VCaP (cell line): ENCODE measurements at regions not wholly inside any gene's neighbourhood (a gene's known extent, or its start where the extent isn't known, plus 50 kb on each side); places are given as distances from the start of the nearest gene placed in this dataset.

Experiments
- H3K27ac ChIP-seq: fragments of 450-650 bp; 2 replicates; pipeline ENCODE4 v1.5.1; 2017
- TF ChIP-seq, protein P1 (sequence below): fragments of 450-650 bp; conservative IDR thresholded peaks from 2 replicates; pipeline ENCODE4 v1.5.1; 2017; ENCODE audit warnings: mild to moderate bottlenecking, moderate library complexity

DNA sequence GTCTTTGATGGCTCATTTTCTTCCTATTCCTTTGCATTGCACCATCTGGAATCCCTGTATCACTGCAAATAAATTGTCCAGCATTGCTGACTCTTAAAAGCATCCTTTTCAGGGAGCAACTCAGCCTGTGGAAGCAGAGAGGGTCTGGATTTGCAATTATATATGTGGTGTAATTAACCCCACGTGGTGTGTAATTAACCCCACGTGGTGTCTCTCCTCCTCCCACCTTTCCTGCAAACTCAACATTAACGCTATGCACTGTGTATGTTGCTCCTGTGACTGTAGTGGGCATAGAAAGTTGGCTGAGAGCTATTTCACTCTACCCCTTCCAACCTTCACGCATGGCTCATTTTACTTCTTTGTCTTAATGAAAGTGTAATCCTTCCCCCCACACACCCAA, 689.0 kb upstream of the COBL start:
- TF ChIP-seq, protein P1, sequence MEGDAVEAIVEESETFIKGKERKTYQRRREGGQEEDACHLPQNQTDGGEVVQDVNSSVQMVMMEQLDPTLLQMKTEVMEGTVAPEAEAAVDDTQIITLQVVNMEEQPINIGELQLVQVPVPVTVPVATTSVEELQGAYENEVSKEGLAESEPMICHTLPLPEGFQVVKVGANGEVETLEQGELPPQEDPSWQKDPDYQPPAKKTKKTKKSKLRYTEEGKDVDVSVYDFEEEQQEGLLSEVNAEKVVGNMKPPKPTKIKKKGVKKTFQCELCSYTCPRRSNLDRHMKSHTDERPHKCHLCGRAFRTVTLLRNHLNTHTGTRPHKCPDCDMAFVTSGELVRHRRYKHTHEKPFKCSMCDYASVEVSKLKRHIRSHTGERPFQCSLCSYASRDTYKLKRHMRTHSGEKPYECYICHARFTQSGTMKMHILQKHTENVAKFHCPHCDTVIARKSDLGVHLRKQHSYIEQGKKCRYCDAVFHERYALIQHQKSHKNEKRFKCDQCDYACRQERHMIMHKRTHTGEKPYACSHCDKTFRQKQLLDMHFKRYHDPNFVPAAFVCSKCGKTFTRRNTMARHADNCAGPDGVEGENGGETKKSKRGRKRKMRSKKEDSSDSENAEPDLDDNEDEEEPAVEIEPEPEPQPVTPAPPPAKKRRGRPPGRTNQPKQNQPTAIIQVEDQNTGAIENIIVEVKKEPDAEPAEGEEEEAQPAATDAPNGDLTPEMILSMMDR = no peak

DNA sequence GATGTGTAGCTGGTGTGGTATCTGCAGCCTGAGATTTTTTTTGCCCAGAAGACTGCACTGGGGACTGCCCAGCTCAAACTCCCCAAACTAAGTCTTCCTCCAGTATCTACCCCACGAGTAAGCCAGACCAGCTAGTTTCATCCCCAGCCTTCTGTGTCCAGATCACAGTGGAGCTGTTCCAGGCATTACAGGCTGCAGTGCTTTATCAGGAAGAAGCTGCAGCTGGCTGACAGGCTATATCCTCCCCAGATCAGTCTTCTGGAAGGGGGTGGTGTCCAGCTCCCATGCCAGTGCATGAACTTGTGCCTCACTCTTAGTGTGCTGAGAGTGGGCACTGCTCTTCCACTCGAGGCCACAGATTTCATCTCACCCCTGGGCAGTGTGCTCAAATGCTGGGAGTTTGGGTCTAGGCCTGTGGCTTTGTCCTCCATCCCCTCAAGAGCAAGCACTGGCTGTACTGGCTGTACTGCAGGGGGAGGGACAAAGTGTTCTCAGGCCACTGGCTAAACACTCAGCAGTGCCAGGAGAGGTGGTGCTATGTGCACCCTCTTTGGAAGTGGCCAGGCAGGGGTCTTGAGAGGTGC, 679.1 kb upstream of the COBL start:
- no peak overlapping the region for H3K27ac ChIP-seq

More for the DNA sequence above, 689.0 kb upstream of the COBL start:
- H3K27ac ChIP-seq = no peak overlapping the region

DNA sequence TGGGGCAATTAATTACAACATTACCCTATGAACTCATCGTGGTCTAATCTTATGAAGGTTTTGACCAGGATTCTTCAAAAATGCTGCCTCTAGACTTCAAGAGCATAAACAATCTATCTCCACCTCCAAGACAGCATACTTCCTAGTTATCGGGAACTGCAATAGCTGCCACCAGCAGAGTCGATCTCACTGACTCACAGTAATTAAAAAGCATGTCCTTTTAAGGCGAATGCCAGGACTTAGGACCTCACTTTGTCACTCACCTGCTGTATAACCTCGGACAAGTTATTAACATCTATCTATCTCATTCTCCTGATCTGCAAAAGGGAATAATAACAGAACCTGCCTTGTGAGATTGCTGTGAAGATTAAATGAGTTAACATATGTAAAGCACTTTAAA, 666.0 kb upstream of the COBL start:
- TF ChIP-seq, protein P1 = no peak
- H3K27ac ChIP-seq = no peak overlapping the region

More for the DNA sequence above, 679.1 kb upstream of the COBL start:
- TF ChIP-seq, protein P1 = no peak

DNA sequence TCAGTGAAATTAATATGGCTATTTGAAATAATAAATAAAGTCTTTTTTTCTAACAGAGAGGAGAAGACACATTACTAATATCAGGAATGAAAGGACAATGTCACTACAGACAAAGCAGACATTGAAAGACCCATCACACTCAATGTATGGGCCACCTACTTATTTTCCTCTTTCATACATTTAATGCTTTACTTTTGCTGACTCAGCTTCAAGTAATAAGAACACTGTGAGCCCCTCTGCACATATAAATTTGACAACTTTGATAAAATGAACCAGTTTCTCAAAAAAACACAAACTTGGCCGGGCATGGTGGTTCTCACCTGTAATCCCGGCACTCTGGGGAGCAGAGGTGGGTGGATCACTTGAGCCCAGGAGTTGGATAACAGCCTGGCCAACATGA, 664.2 kb upstream of the COBL start:
- TF ChIP-seq, protein P1 = no peak
- no peak overlapping the region for H3K27ac ChIP-seq

DNA sequence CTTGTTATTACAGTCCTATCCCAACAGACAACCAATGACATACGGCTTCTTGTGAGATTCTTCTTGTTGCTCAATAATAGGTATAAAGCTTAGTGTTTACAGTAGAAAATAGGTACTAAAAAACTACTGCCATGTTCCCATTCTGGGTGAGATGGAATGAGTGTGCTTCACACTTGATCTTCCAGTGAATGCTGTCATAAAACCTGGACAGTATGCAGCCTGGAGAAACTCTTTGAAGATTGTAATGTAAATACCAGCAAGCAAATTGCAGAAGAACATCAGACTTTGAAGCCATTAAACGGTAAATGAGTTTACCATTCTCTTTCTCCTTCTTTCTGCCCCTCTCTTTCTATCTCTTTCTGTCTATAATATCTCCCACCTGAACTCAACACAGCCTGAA, 663.7 kb upstream of the COBL start:
- TF ChIP-seq, protein P1 = no peak
- H3K27ac ChIP-seq = no peak overlapping the region

DNA sequence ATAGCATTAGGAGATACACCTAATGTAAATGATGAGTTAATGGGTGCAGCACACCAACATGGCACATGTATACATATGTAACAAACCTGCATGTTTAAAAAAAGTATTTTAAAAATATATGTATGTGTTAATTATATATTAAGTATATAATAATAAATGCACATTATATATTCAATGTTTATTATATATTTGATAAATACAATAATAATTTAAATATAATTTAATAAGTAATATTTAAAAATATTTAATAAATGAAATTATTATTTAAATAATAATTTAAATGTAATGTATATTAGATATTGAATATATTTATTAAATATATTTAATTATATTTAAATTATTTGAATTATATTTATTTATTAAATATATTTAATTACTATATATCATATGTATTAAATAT, 661.3 kb upstream of the COBL start:
- H3K27ac ChIP-seq = no peak overlapping the region
- TF ChIP-seq, protein P1 = no peak

DNA sequence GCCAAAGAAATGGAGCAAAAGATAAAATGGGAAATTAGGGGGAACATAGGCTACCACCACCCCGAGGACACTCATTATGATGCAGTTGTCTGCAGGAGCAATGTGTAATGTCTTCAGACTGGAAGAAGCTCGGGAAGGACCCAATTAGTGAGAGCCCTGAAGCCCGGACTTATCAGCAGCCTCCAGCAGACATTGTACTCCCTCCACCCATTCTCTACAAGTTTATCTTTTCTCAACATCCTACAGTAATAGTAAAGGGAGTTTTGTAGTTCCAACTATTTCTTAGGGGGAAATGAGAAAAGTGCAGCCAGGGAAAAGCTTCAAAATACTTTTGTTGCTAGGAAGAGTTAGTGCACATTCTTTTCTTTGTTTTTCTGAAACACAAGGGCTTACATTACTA, 657.3 kb upstream of the COBL start:
- TF ChIP-seq, protein P1 = no peak
- H3K27ac ChIP-seq = no peak overlapping the region
